RPMI8226 (cell line): ENCODE measurements at regions not wholly inside any gene's neighbourhood (a gene's known extent, or its start where the extent isn't known, plus 50 kb on each side); places are given as distances from the start of the nearest gene placed in this dataset.

Experiments
- DNase-seq: peaks from one replicate; pipeline ENCODE4 v3.0.0-alpha.2; 2015

GRCh38 chr20:21575981-21576740, 62.3 kb upstream of the NKX2-2 start:
- DNase-seq: no peak

DNA sequence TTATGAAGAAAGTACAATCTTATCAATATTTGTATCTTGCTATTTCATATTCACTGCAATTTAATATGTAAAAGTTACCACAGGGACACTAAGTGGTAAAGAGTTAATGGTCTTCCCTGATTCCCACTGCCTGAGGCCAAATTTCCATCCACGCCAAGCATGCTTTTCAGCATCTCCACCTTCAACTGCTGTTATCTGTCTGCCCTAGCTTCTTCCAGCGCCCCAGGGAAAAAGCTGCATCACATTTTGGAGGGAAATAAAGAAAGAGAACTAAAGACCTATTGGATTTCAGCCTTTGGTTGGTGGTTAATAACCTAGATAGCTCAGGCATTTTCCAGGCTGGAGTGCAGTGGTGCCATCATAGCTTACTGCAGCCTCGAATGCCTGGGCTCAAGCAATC, 61.3 kb upstream of the NKX2-2 start:
- no peak for DNase-seq

- DNase-seq: no peak
Observed at GRCh38 chr20:21574443-21574842, 60.6 kb upstream of the NKX2-2 start.

- DNase-seq: no peak
Observed at GRCh38 chr20:21573259-21573658, 59.4 kb upstream of the NKX2-2 start.

GRCh38 chr20:21571841-21572690, 58.2 kb upstream of the NKX2-2 start:
- DNase-seq: peak; percentile 28

GRCh38 chr20:21570285-21570992, 56.6 kb upstream of the NKX2-2 start:
- DNase-seq: no peak

- DNase-seq: no peak
Observed at GRCh38 chr20:21569586-21569985, 55.7 kb upstream of the NKX2-2 start.

DNA sequence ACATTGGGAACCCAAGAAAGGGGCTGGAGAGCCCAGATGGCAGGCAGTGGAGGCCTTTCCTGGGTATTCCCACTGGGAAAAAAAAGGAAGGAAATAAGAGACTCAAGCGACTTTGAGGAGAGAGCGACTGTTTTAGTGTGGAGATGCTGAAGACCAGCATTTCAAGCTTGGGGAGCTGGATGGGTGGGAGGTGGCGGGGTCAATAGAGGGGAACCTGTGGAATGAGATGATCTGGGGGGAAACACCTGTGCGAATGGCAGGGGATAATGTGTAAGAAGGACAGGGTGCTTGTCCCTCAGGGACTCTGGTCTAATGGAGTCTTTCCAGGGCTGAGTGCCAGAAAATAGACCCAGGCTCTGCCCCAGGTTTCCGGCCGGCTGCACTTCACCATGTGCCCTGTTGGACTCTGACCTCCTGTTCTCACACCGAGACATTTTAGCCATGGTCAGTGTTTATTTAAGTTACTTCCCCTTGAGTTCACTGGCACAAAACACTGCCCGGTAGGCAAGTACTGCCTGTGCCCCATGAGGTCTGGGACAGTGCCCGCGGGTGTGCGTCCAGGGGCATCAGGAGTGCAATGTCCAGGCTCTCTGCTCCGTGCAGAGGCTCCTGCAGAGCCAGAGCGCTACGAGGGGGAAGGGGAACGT, 50.4 kb upstream of the NKX2-2 start:
- no peak for DNase-seq
